SU-DHL-6 (cell line): ENCODE measurements at regions not wholly inside any gene's neighbourhood (a gene's known extent, or its start where the extent isn't known, plus 50 kb on each side); places are given as distances from the start of the nearest gene placed in this dataset.

Experiments used
- H2AFZ ChIP-seq: fragments of 200-600 bp; sonication (generic); 2 replicates; pipeline ENCODE4 v1.6.1; 2014; ENCODE audit warnings: low read depth, mild to moderate bottlenecking, moderate library complexity, mixed read lengths, antibody characterized with exemption, low read length; ENCODE audit not compliant: severe bottlenecking
- H3F3A ChIP-seq: fragments of 200-600 bp; shearing (Covaris generic); 2 replicates; pipeline ENCODE4 v1.6.0; 2016; ENCODE audit warnings: antibody characterized with exemption, mild to moderate bottlenecking; ENCODE audit not compliant: insufficient read depth
- H3K27ac ChIP-seq: fragments of 200-600 bp; sonication (generic); 2 replicates; pipeline ENCODE4 v1.5.1; 2016; ENCODE audit warnings: low read depth, mild to moderate bottlenecking, low read length, moderate library complexity, mixed read lengths
- H3K27me3 ChIP-seq: fragments of 200-600 bp; sonication (generic), shearing (Covaris generic); 2 replicates; pipeline ENCODE4 v1.6.0; 2014; ENCODE audit warnings: mild to moderate bottlenecking, low read length
- H3K36me3 ChIP-seq: fragments of 200-600 bp; sonication (generic); 2 replicates; pipeline ENCODE4 v1.6.1; 2014; ENCODE audit warnings: mild to moderate bottlenecking, low read length, mixed read lengths
- H3K4me2 ChIP-seq: fragments of 300-600, 200-600 bp; shearing (Covaris generic), sonication (generic); 2 replicates; pipeline ENCODE4 v1.6.0; 2014; ENCODE audit warnings: low read length, low read depth, mild to moderate bottlenecking; ENCODE audit not compliant: poor library complexity, severe bottlenecking
- H3K4me3 ChIP-seq: fragments of 200-600 bp; sonication (generic); 2 replicates; pipeline ENCODE4 v1.5.1; 2014; ENCODE audit warnings: antibody characterized with exemption, low read length, mild to moderate bottlenecking, mixed read lengths; ENCODE audit not compliant: insufficient read depth, poor library complexity, severe bottlenecking
- H3K79me2 ChIP-seq: fragments of 200-600 bp; sonication (generic); 2 replicates; pipeline ENCODE4 v1.6.1; 2014; ENCODE audit warnings: mild to moderate bottlenecking, low read length, moderate library complexity; ENCODE audit not compliant: insufficient read depth
- H3K9ac ChIP-seq: fragments of 200-600 bp; sonication (generic); 2 replicates; pipeline ENCODE4 v1.7.0; 2014; ENCODE audit warnings: mild to moderate bottlenecking, low read length
- H3K9me2 ChIP-seq: fragments of 200-600 bp; sonication (generic); replicated peaks from 2 replicates; pipeline ENCODE4 v1.6.1; 2014; ENCODE audit warnings: low read length; ENCODE audit not compliant: insufficient read depth
- H3K9me3 ChIP-seq: fragments of 200-600 bp; sonication (generic); 2 replicates; pipeline ENCODE4 v1.6.1; 2014; ENCODE audit warnings: low read length, mixed read lengths; ENCODE audit not compliant: insufficient read depth
- H4K20me1 ChIP-seq: fragments of 200-600 bp; sonication (generic); 2 replicates; pipeline ENCODE4 v1.6.1; 2014; ENCODE audit warnings: low read depth, mild to moderate bottlenecking, antibody characterized with exemption, low read length, moderate library complexity, mixed read lengths
- EZH2phosphoT487 ChIP-seq: fragments of 200-600 bp; sonication (generic), shearing (Covaris generic); conservative IDR thresholded peaks from 2 replicates; pipeline ENCODE4 v1.6.1; 2018; ENCODE audit warnings: mild to moderate bottlenecking, antibody characterized with exemption, low read length, moderate library complexity, mixed read lengths
- TF ChIP-seq, protein P1 (sequence below): fragments of 200-600 bp; sonication (generic); IDR thresholded peaks from one replicate; pipeline ENCODE4 v1.5.1; 2017; ENCODE audit warnings: antibody characterized with exemption, mild to moderate bottlenecking, low read length, moderate library complexity; ENCODE audit not compliant: insufficient read depth, poor library complexity, severe bottlenecking

DNA sequence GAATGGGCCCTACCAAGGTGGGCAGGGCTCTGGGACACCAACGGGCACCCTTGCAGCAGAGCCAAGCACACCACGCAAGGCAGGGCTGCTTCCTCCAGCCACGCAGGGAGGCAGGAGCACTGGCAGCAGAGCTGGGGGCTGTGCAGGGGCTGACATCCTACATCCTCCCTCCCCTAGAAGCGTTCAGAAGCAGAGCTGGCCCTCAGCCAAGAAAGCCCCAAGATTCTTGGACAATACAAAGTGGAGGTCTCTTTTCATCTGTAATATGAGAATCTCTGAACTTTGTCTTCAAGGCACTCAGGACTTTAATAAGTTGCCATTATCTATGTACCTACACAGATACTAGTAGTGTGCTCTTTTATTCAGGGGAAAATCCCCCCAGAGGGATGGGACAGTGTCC is 128.1 kb upstream of the AGAP1 start:
- no peaks in the 10 kb centered on the region for H3K27me3 ChIP-seq
- no peak overlapping the region for H3K4me3 ChIP-seq
- no peaks in the 10 kb centered on the region for H4K20me1 ChIP-seq
- no peak overlapping the region for H3K27ac ChIP-seq
- no peaks in the 10 kb centered on the region for H3K36me3 ChIP-seq
- H2AFZ ChIP-seq = no peak overlapping the region
- no peak for TF ChIP-seq EZH2phosphoT487
- TF ChIP-seq, protein P1, sequence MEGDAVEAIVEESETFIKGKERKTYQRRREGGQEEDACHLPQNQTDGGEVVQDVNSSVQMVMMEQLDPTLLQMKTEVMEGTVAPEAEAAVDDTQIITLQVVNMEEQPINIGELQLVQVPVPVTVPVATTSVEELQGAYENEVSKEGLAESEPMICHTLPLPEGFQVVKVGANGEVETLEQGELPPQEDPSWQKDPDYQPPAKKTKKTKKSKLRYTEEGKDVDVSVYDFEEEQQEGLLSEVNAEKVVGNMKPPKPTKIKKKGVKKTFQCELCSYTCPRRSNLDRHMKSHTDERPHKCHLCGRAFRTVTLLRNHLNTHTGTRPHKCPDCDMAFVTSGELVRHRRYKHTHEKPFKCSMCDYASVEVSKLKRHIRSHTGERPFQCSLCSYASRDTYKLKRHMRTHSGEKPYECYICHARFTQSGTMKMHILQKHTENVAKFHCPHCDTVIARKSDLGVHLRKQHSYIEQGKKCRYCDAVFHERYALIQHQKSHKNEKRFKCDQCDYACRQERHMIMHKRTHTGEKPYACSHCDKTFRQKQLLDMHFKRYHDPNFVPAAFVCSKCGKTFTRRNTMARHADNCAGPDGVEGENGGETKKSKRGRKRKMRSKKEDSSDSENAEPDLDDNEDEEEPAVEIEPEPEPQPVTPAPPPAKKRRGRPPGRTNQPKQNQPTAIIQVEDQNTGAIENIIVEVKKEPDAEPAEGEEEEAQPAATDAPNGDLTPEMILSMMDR = no peak
- H3K4me2 ChIP-seq = no peak overlapping the region
- no peak overlapping the region for H3K9ac ChIP-seq
- no peaks in the 10 kb centered on the region for H3K9me3 ChIP-seq
- no peaks in the 10 kb centered on the region for H3F3A ChIP-seq
- H3K9me2 ChIP-seq = no peaks in the 10 kb centered on the region
- H3K79me2 ChIP-seq = no peaks in the 10 kb centered on the region

DNA sequence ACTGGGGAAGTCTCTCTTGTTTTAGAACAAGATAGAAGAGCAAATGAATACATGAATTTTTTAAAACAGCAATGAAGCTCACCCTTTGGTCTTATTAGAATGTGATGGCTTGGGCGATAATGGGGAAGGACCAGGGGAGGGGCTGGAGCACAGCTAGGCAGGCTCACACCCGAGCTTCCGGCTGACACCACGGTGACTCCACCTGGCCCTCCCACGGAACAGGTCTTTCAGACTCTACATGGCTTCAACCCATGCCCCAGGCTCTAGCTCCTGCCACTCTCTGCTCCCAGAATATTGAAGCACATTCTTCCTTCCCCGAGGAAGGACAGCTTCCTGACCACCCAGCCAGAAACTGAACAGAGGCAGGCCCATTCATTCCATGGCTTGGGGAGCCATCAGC is 127.5 kb upstream of the AGAP1 start:
- TF ChIP-seq, protein P1 = no peak
- TF ChIP-seq EZH2phosphoT487 = no peak
- H2AFZ ChIP-seq = no peak overlapping the region
- H4K20me1 ChIP-seq = no peaks in the 10 kb centered on the region
- H3K9me3 ChIP-seq = no peaks in the 10 kb centered on the region
- no peaks in the 10 kb centered on the region for H3F3A ChIP-seq
- H3K9ac ChIP-seq = no peak overlapping the region
- no peaks in the 10 kb centered on the region for H3K9me2 ChIP-seq
- H3K4me3 ChIP-seq = no peak overlapping the region
- H3K36me3 ChIP-seq = no peaks in the 10 kb centered on the region
- no peaks in the 10 kb centered on the region for H3K79me2 ChIP-seq
- no peaks in the 10 kb centered on the region for H3K27me3 ChIP-seq
- H3K27ac ChIP-seq = no peak overlapping the region
- no peak overlapping the region for H3K4me2 ChIP-seq

DNA sequence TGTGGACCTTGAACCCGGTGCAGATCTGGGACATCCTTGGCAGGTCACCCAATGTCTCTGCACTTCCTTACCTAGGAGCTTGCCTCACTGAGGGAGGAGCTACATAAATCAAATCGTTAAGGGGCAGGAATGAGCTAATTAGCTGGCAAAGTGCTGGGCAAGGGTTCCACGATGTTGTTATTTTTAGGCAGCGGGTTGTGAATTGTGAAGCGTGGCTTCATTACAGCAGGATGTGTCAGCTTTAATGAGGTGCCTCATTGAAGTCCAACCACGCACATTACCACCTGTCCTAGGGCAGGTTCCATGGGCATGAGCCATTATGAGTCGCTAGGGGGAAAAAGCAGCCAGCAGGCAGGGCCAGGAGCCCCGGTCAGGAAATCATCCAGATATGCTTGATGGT is 127.0 kb upstream of the AGAP1 start:
- H3K9me3 ChIP-seq = no peaks in the 10 kb centered on the region
- H3K4me3 ChIP-seq = no peak overlapping the region
- no peaks in the 10 kb centered on the region for H4K20me1 ChIP-seq
- H3F3A ChIP-seq = no peaks in the 10 kb centered on the region
- H3K27me3 ChIP-seq = no peaks in the 10 kb centered on the region
- H3K4me2 ChIP-seq = no peak overlapping the region
- H3K27ac ChIP-seq = no peak overlapping the region
- H2AFZ ChIP-seq = no peak overlapping the region
- no peaks in the 10 kb centered on the region for H3K79me2 ChIP-seq
- H3K9ac ChIP-seq = no peak overlapping the region
- H3K9me2 ChIP-seq = no peaks in the 10 kb centered on the region
- H3K36me3 ChIP-seq = no peaks in the 10 kb centered on the region
- no peak for TF ChIP-seq EZH2phosphoT487
- TF ChIP-seq, protein P1 = no peak

DNA sequence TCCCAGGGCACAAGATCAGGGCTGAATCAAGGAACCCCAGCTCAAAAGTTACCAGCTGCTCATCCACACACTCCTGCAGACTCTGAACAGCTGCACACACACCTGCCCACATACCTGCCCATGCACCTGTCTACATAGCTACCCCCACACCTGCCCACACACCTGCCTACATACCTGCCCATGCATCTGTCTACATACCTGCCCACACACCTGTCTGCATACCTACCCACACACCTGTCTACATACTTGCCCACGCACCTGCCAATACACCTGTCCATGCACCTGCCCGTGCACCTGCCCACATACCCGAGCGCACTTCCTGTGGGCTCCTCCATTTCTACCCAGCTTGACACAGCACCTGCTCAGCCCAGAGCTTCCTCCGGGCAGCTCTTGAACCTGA is 122.8 kb upstream of the AGAP1 start:
- no peak overlapping the region for H3K27ac ChIP-seq
- H2AFZ ChIP-seq = no peak overlapping the region
- H3K36me3 ChIP-seq = no peaks in the 10 kb centered on the region
- TF ChIP-seq EZH2phosphoT487 = no peak
- TF ChIP-seq, protein P1 = no peak
- H3K9me2 ChIP-seq = no peaks in the 10 kb centered on the region
- H3K9me3 ChIP-seq = no peaks in the 10 kb centered on the region
- no peaks in the 10 kb centered on the region for H3K27me3 ChIP-seq
- no peaks in the 10 kb centered on the region for H3K79me2 ChIP-seq
- no peaks in the 10 kb centered on the region for H3F3A ChIP-seq
- H3K4me2 ChIP-seq = no peak overlapping the region
- H4K20me1 ChIP-seq = no peaks in the 10 kb centered on the region
- no peak overlapping the region for H3K9ac ChIP-seq
- no peak overlapping the region for H3K4me3 ChIP-seq
